ENCODE measurements at regions not wholly inside any gene's neighbourhood (a gene's known extent, or its start where the extent isn't known, plus 50 kb on each side); places are given as distances from the start of the nearest gene placed in this dataset.
"Not testable (repeated sequence)": the region's sequence is repeated elsewhere in the genome, so short reads cannot be mapped to it uniquely, and the experiment has no call there.

- Mint-ChIP-seq H3K27me3 (no peaks in the 10 kb centered on the region), H3K27ac (no peak overlapping the region), H3K4me1 (no peaks in the 10 kb centered on the region), H3K9me3 (peaks cover 9% of the 10 kb centered on the region), H3K36me3 (no peaks in the 10 kb centered on the region), H3K4me3 (no peak overlapping the region)
- ATAC-seq: no peak
Observed at GRCh38 chr14:87041290-87042020, 951.5 kb downstream of the GALC start.

GRCh38 chr14:87034680-87035079 is 958.3 kb downstream of the GALC start:
- peaks cover 5% of the 10 kb centered on the region for H3K9me3 Mint-ChIP-seq

GRCh38 chr14:87030197-87030596 is 962.8 kb downstream of the GALC start:
- no peak for ATAC-seq
- H3K4me3 Mint-ChIP-seq: no peak overlapping the region
- no peaks in the 10 kb centered on the region for H3K36me3 Mint-ChIP-seq
- H3K27me3 Mint-ChIP-seq: no peaks in the 10 kb centered on the region
- no peaks in the 10 kb centered on the region for H3K4me1 Mint-ChIP-seq
- H3K27ac Mint-ChIP-seq: no peak overlapping the region
- H3K9me3 Mint-ChIP-seq: peaks cover 2% of the 10 kb centered on the region

More at GRCh38 chr14:87034680-87035079, 958.3 kb downstream of the GALC start:
- Mint-ChIP-seq H3K36me3 (no peaks in the 10 kb centered on the region), H3K27me3 (no peaks in the 10 kb centered on the region), H3K27ac (no peak overlapping the region), H3K4me3 (no peak overlapping the region), H3K4me1 (no peaks in the 10 kb centered on the region)
- no peak for ATAC-seq

- H3K4me1 Mint-ChIP-seq, ATAC-seq, H3K27ac Mint-ChIP-seq, H3K36me3 Mint-ChIP-seq, H3K9me3 Mint-ChIP-seq, H3K4me3 Mint-ChIP-seq, H3K27me3 Mint-ChIP-seq: not testable (repeated sequence)
Observed at GRCh38 chr14:87020106-87020505, 972.9 kb downstream of the GALC start.

- Mint-ChIP-seq H3K4me1 (no peaks in the 10 kb centered on the region), H3K27ac (no peak overlapping the region), H3K9me3 (peaks cover 5% of the 10 kb centered on the region), H3K27me3 (no peaks in the 10 kb centered on the region), H3K36me3 (no peaks in the 10 kb centered on the region), H3K4me3 (no peak overlapping the region)
- ATAC-seq: no peak
Observed at GRCh38 chr14:87018294-87018693, 974.7 kb downstream of the GALC start.

- no peak overlapping the region for H3K27ac Mint-ChIP-seq
- H3K36me3 Mint-ChIP-seq: no peaks in the 10 kb centered on the region
- H3K9me3 Mint-ChIP-seq: peaks cover 5% of the 10 kb centered on the region
- H3K4me1 Mint-ChIP-seq: no peaks in the 10 kb centered on the region
- no peak for ATAC-seq
- H3K4me3 Mint-ChIP-seq: no peak overlapping the region
- no peaks in the 10 kb centered on the region for H3K27me3 Mint-ChIP-seq
Observed at GRCh38 chr14:87017335-87017734, 975.6 kb downstream of the GALC start.

GRCh38 chr14:87014856-87015255 is 978.1 kb downstream of the GALC start:
- H3K9me3 Mint-ChIP-seq: peaks cover 5% of the 10 kb centered on the region
- no peak overlapping the region for H3K4me3 Mint-ChIP-seq
- H3K27ac Mint-ChIP-seq: no peak overlapping the region
- no peaks in the 10 kb centered on the region for H3K27me3 Mint-ChIP-seq
- no peak for ATAC-seq
- H3K4me1 Mint-ChIP-seq: no peaks in the 10 kb centered on the region
- H3K36me3 Mint-ChIP-seq: no peaks in the 10 kb centered on the region

GRCh38 chr14:87013583-87013982 is 979.4 kb downstream of the GALC start:
- no peak for ATAC-seq
- H3K36me3 Mint-ChIP-seq: no peaks in the 10 kb centered on the region
- no peaks in the 10 kb centered on the region for H3K27me3 Mint-ChIP-seq
- no peaks in the 10 kb centered on the region for H3K4me1 Mint-ChIP-seq
- no peak overlapping the region for H3K4me3 Mint-ChIP-seq
- H3K27ac Mint-ChIP-seq: no peak overlapping the region
- H3K9me3 Mint-ChIP-seq: peaks cover 5% of the 10 kb centered on the region

- Mint-ChIP-seq H3K27ac (no peak overlapping the region), H3K4me1 (no peaks in the 10 kb centered on the region), H3K36me3 (no peaks in the 10 kb centered on the region), H3K27me3 (no peaks in the 10 kb centered on the region), H3K9me3 (peaks cover 5% of the 10 kb centered on the region), H3K4me3 (no peak overlapping the region)
- ATAC-seq: no peak
Observed at GRCh38 chr14:87008965-87009364, 984.0 kb downstream of the GALC start.

GRCh38 chr14:87005280-87005679 is 987.7 kb downstream of the GALC start:
- no peaks in the 10 kb centered on the region for H3K4me1 Mint-ChIP-seq

GRCh38 chr14:87002776-87003175 is 990.2 kb downstream of the GALC start:
- H3K27ac Mint-ChIP-seq: no peak overlapping the region
- H3K36me3 Mint-ChIP-seq: no peaks in the 10 kb centered on the region
- H3K9me3 Mint-ChIP-seq: peaks cover 3% of the 10 kb centered on the region
- H3K4me1 Mint-ChIP-seq: no peaks in the 10 kb centered on the region
- no peak for ATAC-seq
- H3K27me3 Mint-ChIP-seq: no peaks in the 10 kb centered on the region
- no peak overlapping the region for H3K4me3 Mint-ChIP-seq

More at GRCh38 chr14:87005280-87005679, 987.7 kb downstream of the GALC start:
- H3K9me3 Mint-ChIP-seq: peaks cover 5% of the 10 kb centered on the region
- ATAC-seq: no peak
- H3K27me3 Mint-ChIP-seq: no peaks in the 10 kb centered on the region
- no peaks in the 10 kb centered on the region for H3K36me3 Mint-ChIP-seq
- H3K4me3 Mint-ChIP-seq: no peak overlapping the region
- no peak overlapping the region for H3K27ac Mint-ChIP-seq

- no peaks in the 10 kb centered on the region for H3K4me1 Mint-ChIP-seq
Observed at GRCh38 chr14:87001333-87001732, 991.6 kb downstream of the GALC start.

GRCh38 chr14:87000081-87000480 is 992.9 kb downstream of the GALC start:
- peaks cover 2% of the 10 kb centered on the region for H3K9me3 Mint-ChIP-seq
- ATAC-seq: no peak
- H3K4me1 Mint-ChIP-seq: no peaks in the 10 kb centered on the region
- H3K27ac Mint-ChIP-seq: no peak overlapping the region
- no peak overlapping the region for H3K4me3 Mint-ChIP-seq
- H3K36me3 Mint-ChIP-seq: no peaks in the 10 kb centered on the region
- no peaks in the 10 kb centered on the region for H3K27me3 Mint-ChIP-seq

More at GRCh38 chr14:87001333-87001732, 991.6 kb downstream of the GALC start:
- ATAC-seq: no peak
- no peaks in the 10 kb centered on the region for H3K27me3 Mint-ChIP-seq
- no peaks in the 10 kb centered on the region for H3K36me3 Mint-ChIP-seq
- H3K9me3 Mint-ChIP-seq: peaks cover 2% of the 10 kb centered on the region
- no peak overlapping the region for H3K27ac Mint-ChIP-seq
- no peak overlapping the region for H3K4me3 Mint-ChIP-seq

- Mint-ChIP-seq H3K4me1 (no peaks in the 10 kb centered on the region), H3K27ac (no peak overlapping the region), H3K9me3 (peaks cover 2% of the 10 kb centered on the region), H3K4me3 (no peak overlapping the region), H3K27me3 (no peaks in the 10 kb centered on the region), H3K36me3 (no peaks in the 10 kb centered on the region)
- ATAC-seq: no peak
Observed at GRCh38 chr14:86999036-86999435, 993.9 kb downstream of the GALC start.

- Mint-ChIP-seq H3K27me3 (no peaks in the 10 kb centered on the region), H3K36me3 (no peaks in the 10 kb centered on the region), H3K9me3 (peaks cover 2% of the 10 kb centered on the region), H3K4me1 (no peaks in the 10 kb centered on the region), H3K4me3 (no peak overlapping the region), H3K27ac (no peak overlapping the region)
- ATAC-seq: no peak
Observed at GRCh38 chr14:86997271-86997670, 995.7 kb downstream of the GALC start.

- Mint-ChIP-seq H3K27me3 (no peaks in the 10 kb centered on the region), H3K27ac (no peak overlapping the region), H3K4me3 (no peak overlapping the region), H3K9me3 (no peaks in the 10 kb centered on the region), H3K36me3 (no peaks in the 10 kb centered on the region), H3K4me1 (no peaks in the 10 kb centered on the region)
- ATAC-seq: no peak
Observed at GRCh38 chr14:86990396-86990795, 1002.6 kb downstream of the GALC start.

Measured in stimulated activated memory B cell treated with anti-CD40 and anti-IgM and Interleukin-4, amounts not matched to agents 10 μg/mL and 1 μg/mL and 100 μg/mL, for 72 hours (primary cell).